ENCODE measurements at regions not wholly inside any gene's neighbourhood (a gene's known extent, or its start where the extent isn't known, plus 50 kb on each side); places are given as distances from the start of the nearest gene placed in this dataset.

- no peak for DNase-seq
These were observed 298.0 kb downstream of the DSEL start for GRCh38 chr18:67218556-67218955.

DNA sequence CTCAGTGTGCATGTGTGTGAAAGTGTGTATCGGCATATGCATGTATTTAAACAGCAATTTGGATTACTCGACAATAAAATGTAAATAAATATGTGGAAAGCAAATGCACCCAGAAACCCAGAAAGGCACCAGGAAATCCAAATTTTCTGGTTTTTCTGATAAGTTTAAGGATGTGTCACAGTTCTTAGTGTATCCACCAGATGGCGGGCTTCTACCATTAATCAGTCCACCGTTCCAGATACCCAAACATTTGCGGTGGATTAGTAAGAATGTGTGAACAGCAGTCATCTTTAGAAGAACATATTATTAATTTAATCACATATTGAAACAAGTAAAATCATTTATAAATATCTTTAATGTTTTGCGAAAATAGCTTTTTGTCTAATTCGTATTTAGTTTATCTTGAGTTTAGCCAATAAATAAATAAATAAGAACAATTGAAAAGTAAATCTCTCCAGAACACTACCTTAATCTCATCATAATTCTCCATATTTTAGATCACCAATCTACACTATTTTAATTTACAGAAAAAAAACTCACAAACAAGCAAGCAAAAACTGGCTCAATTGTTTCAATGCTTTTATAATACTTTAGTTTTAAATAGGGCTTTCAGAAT, 298.9 kb downstream of the DSEL start:
- peak; percentile 46 for DNase-seq

- no peak for DNase-seq
These were observed 299.7 kb downstream of the DSEL start for GRCh38 chr18:67216846-67217245.

DNA sequence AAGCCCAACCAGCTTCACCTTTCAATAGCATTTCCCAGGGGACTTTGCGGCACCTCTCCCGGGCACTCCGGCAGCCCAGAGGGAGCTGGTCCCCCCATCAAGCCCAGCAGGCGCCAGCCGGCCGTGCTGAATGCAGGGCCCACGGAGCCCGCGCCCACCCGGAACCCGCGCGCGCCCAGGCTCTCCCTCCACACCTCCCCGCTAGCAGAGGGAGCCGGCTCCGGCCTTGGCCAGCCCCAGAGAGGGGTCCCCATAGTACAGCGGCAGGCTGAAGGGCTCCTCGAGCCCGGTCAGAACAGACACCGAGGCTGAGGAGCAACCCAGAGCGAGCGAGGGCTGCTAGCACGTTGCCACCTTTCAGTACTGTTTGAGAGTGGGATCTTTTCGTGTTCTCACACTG, 300.8 kb downstream of the DSEL start:
- no peak for DNase-seq

GRCh38 chr18:67211646-67212045, 304.9 kb downstream of the DSEL start:
- DNase-seq: no peak

- DNase-seq: no peak
These were observed 315.9 kb downstream of the DSEL start for GRCh38 chr18:67200665-67201064.

DNA sequence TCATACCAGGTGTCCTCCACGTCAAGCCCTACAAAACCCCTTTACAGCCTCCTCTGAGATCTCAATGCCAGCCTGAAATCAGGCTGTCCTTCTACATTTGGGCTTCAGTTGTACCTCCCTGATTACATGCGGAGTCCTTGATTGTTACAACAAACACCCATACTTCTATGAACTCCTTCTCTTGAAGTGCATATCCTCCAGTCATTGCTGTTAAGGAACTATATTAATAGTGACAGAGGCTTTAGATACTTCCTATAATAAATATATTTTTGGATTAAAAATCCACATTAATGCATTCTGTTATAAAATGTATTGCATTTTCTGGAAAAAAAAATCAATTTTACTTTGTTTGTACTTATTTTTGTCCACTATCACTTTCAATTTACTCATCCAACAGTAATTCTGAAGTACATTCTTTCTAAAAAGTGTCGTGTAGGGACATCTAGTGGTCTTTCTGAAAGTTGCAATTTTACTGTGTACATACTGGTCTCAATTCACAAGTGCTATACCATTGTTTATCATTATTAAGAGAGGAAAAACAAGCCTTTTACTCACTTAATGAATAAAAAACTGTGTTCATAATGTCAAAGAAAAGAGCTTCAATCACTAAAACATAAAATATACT, 316.4 kb downstream of the DSEL start:
- DNase-seq: no peak

DNA sequence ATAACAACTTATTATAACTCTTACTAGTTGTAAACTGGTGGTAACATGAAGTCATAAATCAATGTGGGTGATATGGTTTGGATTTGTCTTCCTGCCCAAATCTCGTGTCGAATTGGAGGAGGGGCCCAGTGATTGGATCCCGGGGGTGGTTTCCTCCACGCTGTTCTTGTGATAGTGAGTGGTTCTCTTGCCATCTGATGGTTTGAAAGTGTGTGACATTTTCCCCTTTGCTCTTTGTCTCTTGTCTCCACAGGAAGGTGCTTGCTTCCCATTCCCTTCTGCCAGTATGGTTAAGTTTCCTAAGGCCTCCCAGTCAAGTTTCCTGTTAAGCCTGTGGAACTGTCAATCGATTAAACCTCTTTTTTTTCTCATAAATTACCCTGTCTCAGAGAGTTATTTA, 321.6 kb downstream of the DSEL start:
- DNase-seq: no peak

DNA sequence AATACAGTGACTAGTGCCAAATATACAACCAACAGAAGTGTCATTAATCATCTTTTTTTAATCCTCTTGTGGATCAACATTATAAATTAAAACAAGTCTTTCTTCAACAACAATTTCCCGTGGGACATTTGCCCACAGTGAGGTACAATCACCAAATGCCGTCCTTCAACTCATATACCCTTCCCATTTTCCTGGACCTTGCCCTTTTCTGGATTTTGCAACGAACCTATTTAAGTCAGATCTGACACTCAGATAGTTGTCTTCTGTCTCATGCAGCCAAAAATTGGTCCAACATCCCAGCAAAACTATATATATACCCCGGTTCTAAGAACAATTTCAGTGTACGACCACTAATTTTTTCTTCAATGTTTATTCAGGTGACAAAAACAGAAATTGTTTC, 324.0 kb downstream of the DSEL start:
- no peak for DNase-seq

- DNase-seq: no peak
These were observed 333.1 kb downstream of the DSEL start for GRCh38 chr18:67183398-67183797.

GRCh38 chr18:67179726-67180125, 336.8 kb downstream of the DSEL start:
- DNase-seq: no peak

DNA sequence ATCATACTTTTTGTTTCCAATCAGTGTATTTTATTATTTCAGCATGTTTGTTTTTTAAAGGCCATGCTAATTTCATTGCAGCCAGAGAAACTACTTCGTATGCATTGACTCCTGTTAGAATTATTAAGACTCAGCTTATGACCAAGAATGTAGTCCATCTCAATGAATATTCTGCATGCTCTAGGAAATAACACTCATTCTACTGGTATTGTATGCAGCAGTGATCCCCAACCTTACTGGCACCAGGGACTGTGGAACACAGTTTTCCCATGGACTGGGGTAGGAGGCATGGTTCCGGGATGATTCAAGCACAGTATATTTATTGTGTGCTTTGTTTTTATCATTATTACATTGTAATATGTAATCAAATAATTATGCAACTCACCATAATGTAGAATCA, 356.9 kb downstream of the DSEL start:
- DNase-seq: no peak

- DNase-seq: no peak
These were observed 361.5 kb downstream of the DSEL start for GRCh38 chr18:67154979-67155378.

DNA sequence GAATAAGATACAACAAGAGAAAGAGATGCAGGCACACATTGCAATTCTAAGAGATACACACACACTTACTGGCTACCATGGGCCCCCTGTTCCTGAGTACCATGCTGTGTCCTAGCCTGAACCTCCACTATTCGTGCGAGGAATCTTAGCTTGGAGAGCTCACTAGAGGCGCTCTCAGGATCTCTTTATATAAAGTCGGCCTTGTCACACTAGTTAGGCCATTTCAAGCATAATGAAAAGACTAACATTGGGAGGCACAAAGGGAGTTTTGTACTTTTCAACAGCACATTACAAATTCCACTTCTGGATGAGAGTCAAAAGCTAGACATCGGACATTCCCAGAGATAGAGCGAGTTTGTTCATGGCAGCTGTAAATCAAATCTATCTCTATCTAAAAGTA, 365.2 kb downstream of the DSEL start:
- no peak for DNase-seq

GRCh38 chr18:67145586-67146292, 370.8 kb downstream of the DSEL start:
- no peak for DNase-seq

- DNase-seq: no peak
These were observed 372.2 kb downstream of the DSEL start for GRCh38 chr18:67144329-67144728.

- DNase-seq: no peak
These were observed 373.5 kb downstream of the DSEL start for GRCh38 chr18:67143028-67143427.

DNA sequence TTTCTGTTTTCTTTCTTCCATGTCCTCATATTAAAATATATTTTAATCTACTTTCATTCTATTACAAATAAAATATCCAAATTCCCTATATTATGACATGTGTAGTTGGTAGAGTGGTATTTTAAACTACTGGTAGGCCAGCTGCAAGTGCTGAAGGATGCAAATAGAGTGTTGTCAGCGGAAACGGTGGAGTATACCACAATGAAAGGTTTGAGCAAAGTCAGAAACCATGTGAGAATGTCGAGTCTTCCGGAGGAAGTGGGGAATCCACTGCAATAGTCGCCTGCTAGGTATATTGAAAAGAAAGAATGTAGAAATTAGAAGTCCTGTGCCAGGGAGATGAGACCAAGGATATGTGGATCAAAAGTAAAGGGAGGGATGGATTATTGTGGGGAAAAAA, 373.9 kb downstream of the DSEL start:
- DNase-seq: no peak

- DNase-seq: no peak
These were observed 376.0 kb downstream of the DSEL start for GRCh38 chr18:67140495-67140894.

GRCh38 chr18:67139899-67140298, 376.6 kb downstream of the DSEL start:
- no peak for DNase-seq

- no peak for DNase-seq
These were observed 380.5 kb downstream of the DSEL start for GRCh38 chr18:67135981-67136380.

DNA sequence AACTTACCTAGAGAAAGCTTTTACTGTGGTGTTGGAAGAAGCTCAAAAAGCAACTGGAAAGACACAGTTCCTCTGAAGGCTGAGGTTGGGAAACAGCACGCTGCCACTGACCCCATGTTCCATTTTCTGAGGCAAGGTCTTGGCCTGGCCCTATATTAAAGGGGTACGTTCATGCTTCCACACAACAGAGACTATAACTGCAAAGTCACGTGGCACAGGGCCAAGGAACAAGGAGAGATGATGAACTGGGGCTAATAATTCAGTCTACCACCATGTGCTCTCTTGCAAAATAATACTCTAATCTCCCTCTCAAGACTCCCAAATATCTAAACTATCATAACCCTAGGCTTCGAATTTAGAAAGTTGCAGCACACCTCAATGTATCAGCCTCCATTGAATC, 381.6 kb downstream of the DSEL start:
- no peak for DNase-seq

GRCh38 chr18:67133669-67134068, 382.9 kb downstream of the DSEL start:
- no peak for DNase-seq

DNA sequence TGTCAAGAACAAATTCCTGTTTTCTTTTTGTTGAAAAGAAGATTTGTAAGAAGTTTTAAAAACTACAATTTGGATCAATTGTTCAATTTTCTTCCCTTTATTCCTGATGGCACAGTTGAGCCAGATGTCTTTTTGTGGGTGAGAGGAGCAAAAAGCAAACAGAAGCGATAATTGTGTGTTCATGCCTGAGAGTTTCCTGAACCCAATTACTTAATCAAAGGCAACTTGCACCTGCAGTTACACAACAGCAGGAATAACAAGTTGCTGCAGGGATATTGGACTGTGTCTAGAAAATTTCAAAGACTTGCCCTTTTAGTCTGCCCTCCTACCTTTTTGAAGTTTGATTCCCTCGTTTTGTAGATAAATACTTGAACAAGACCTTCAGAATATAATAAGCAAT, 383.6 kb downstream of the DSEL start:
- DNase-seq: no peak

DNA sequence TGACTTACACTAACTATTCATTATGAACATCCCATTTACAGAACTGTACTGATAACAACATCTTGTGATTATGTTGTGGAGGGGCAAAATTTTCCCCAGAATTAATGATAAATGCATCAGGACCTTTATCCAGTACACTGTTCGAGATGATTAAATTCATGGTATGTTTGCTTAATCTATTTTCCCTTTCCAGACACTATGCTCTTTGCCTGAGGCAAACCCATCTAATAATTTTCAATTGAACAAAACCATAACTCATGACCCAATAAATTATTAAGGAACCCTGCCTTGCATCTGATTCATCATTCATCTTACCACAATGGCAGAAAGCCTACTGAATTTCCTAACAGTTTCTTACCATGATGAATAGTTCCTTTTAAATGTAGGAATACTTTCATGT, 385.0 kb downstream of the DSEL start:
- no peak for DNase-seq

Data from activated T-cell treated with anti-CD3 and anti-CD28 coated beads for 4 hours (primary cell).